B cell (primary cell): ENCODE measurements at regions not wholly inside any gene's neighbourhood (a gene's known extent, or its start where the extent isn't known, plus 50 kb on each side); places are given as distances from the start of the nearest gene placed in this dataset.

Experiments used
- CTCF ChIP-seq: fragments of 200-600 bp; IDR thresholded peaks from one replicate; pipeline ENCODE4 v1.8.0; 2022; ENCODE audit warnings: antibody characterized with exemption, mild to moderate bottlenecking
- EZH2 ChIP-seq: IDR thresholded peaks from 2 replicates; pipeline ENCODE4 v1.6.1; 2012; ENCODE audit warnings: borderline replicate concordance, low read depth, mild to moderate bottlenecking, moderate library complexity, low read length; ENCODE audit not compliant: insufficient read depth, poor library complexity, severe bottlenecking

- TF ChIP-seq EZH2 = no peak
- no peak for TF ChIP-seq CTCF
These were observed 116.8 kb downstream of the WSCD1 start for GRCh38 chr17:6186998-6187397.
